ENCODE measurements at regions not wholly inside any gene's neighbourhood (a gene's known extent, or its start where the extent isn't known, plus 50 kb on each side); places are given as distances from the start of the nearest gene placed in this dataset.

DNA sequence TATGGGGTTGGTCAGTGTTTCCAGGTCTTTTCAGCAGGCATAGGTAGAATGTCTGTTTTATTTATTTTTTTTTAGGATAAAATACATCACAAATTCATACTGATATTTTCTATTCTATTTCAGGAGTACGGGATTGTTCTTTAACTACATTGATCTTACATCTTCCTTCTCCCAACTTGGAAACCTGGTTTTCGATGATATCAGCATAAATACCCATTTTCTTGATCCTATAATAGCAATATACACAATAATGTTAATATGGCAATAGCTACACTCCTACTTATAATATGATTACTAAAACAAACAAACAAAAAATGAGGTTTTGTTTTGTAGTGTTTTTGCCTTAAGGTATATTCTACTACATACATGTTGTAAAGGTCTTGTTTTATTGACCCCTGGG lies 962.4 kb upstream of the GOT2 start:
- in situ Hi-C loops (cut with MboI) (no loop called here), intact Hi-C loops (cut with micrococcal nuclease) (no loop called here)
- DNase-seq (ENCODE audit: extremely low read depth in 1 of 4, low spot score in 3 of 4) (no peak), ATAC-seq (no peak), FAIRE-seq (no peak)
- Histone ChIP-seq H3K4me3 (no peak overlapping the region), H3K79me2 (ENCODE audit: control insufficient read depth, insufficient read depth, low read length) (no peaks in the 10 kb centered on the region), H3K9ac (ENCODE audit: insufficient read depth in 1 of 2, low read depth in 2 of 2, low read length in 2 of 2) (no peak overlapping the region), H4K20me1 (replicated peaks; ENCODE audit: control insufficient read depth, insufficient read depth, low read length) (no peaks in the 10 kb centered on the region), H3K4me2 (ENCODE audit: insufficient read depth, low read length) (no peak overlapping the region), H2AFZ (ENCODE audit: low read depth, low read length) (no peak overlapping the region), H3K27me3 (ENCODE audit: control insufficient read depth in 2 of 2, insufficient read depth in 2 of 2, low read length in 2 of 2) (no peaks in the 10 kb centered on the region), H3K36me3 (ENCODE audit: control insufficient read depth, insufficient read depth, low read length) (no peaks in the 10 kb centered on the region), H3K9me3 (replicated peaks; ENCODE audit: control insufficient read depth, insufficient read depth, low read depth, low read length) (no peaks in the 10 kb centered on the region), H3K27ac (ENCODE audit: extremely low read depth, low read depth, low read length) (no peak overlapping the region), H3K4me1 (replicated peaks in 1 of 2; ENCODE audit: control insufficient read depth in 2 of 2, insufficient read depth in 2 of 2, low read length in 2 of 2) (no peaks in the 10 kb centered on the region), H3K9me1 (ENCODE audit: control insufficient read depth, insufficient read depth, low read length) (no peaks in the 10 kb centered on the region)
- ChIA-PET POLR2A (no interaction called here), CTCF (ENCODE audit: low intra/inter-chr PET ratio) (no interaction called here)
- TF ChIP-seq GTF2F1 (IDR thresholded peaks at IDR 0.05; ENCODE audit: low read depth, low read length) = no peak
- TF ChIP-seq ESRRA (IDR thresholded peaks at IDR 0.05; ENCODE audit: borderline replicate concordance, low read depth) = no peak
- TF ChIP-seq, protein P1, sequence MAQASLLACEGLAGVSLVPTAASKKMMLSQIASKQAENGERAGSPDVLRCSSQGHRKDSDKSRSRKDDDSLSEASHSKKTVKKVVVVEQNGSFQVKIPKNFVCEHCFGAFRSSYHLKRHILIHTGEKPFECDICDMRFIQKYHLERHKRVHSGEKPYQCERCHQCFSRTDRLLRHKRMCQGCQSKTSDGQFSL (CRISPR knock-in tag; IDR thresholded peaks at IDR 0.05) = no peak
- TF ChIP-seq, protein P1 (tag; IDR thresholded peaks at IDR 0.05) = no peak
- TF ChIP-seq ZNF436 (CRISPR knock-in tag; IDR thresholded peaks at IDR 0.05) = no peak
- no peak for TF ChIP-seq PHF21A (IDR thresholded peaks at IDR 0.05; ENCODE audit: borderline replicate concordance, low read depth)
- TF ChIP-seq BACH1 (tag; IDR thresholded peaks at IDR 0.05) = no peak
- no peak for TF ChIP-seq ZBED1 (IDR thresholded peaks at IDR 0.05)
- no peak for TF ChIP-seq SMARCA5 (IDR thresholded peaks at IDR 0.05)
- no peak for TF ChIP-seq ZNF408 (CRISPR knock-in tag; IDR thresholded peaks at IDR 0.05; ENCODE audit: low read depth)
- no peak for TF ChIP-seq ZNF766 (CRISPR knock-in tag; conservative IDR thresholded peaks at IDR 0.05)
- TF ChIP-seq HNRNPUL1 (IDR thresholded peaks at IDR 0.05; ENCODE audit: low read length) = no peak
- TF ChIP-seq SAFB (IDR thresholded peaks at IDR 0.05; ENCODE audit: borderline replicate concordance, low read depth, low read length) = no peak
- no peak for TF ChIP-seq HNRNPH1 (optimal IDR thresholded peaks at IDR 0.05; ENCODE audit: low read depth, low read length)
- no TSS peak for BruUV-seq (replicated peaks)
- WGBS (ENCODE audit: insufficient coverage, low coverage, missing lambda C conversion rate) = 0% methylated on average over 2 of the region's 2 CpGs
